Frontal cortex (tissue), 3 donors: ENCODE measurements at regions not wholly inside any gene's neighbourhood (a gene's known extent, or its start where the extent isn't known, plus 50 kb on each side); places are given as distances from the start of the nearest gene placed in this dataset.
A peak's percentile ranks its signal among the peaks of the same experiment; 100 is the strongest.

Experiments used
- DNase-seq, 2 donors: peaks; one replicate each; pipeline ENCODE4 v3.0.0; 2012; ENCODE audit warnings: low spot score in 2 of 2
- FAIRE-seq: peaks from 2 replicates; lab custom pipeline; 2012; peaks lifted over from hg19 to GRCh38; lab: Jason Lieb, UNC
- donor health status: control.
- donor health status: control.
- donor health status: control.

DNA sequence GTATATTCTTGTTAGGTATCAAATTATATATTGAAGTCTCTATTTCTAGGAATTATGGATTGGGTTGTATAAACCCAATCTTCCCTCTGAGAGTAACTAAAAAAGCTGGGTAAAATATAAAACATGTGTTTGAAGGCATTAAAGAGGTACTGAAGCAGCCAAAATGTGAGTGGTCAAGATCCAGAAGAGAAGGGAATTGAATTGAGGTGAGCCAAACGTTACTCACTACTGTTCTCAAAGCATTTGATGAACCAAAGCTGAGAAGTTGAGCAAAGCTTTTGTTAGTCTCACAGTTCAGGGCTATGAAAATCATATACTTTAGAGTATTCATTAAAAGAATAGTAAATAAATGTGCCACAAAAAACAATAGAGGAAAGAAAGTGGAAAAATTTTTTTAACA is 365.8 kb downstream of the BCKDHB start:
- DNase-seq (no peak), FAIRE-seq (no peak)

DNA sequence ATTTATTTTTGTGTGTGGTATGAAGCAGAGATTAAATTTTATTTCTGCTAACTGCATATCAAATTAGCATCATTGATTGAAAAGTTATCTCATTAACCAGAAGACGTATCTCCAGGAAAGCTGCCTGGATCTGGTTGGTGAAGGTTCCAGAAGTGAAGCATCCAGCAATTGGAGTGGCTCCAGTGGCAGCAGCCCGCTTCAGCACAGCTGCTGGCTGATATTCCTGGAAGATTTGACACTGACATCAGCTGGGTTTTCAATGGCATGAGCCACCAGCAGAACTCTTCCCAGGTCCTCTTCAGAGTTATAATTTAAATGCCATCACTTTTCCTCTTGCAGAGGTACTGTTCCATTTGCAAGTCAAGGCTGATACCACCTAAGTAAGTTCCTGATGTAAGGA is 363.5 kb downstream of the BCKDHB start:
- FAIRE-seq = no peak
- DNase-seq = no peak

DNA sequence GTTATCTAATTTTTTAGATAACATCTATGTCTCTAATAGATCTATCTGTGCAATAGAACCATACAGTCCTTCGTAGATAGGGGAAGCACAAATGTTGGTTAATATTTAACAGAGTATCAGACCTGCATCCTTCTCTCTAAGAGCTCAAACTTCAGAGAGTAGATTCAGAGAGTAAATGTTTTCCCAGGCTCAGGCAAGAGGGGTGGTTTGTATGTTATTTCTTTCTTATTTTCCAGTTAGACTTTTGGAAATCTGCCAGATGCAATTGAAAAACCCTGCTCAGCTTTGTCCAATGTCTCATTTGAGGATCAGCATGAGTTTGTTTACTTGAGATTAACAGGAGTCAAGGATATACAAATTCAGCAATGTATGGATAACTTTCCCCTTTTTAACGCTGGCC is 361.9 kb downstream of the BCKDHB start:
- no peak for DNase-seq
- FAIRE-seq = no peak

DNA sequence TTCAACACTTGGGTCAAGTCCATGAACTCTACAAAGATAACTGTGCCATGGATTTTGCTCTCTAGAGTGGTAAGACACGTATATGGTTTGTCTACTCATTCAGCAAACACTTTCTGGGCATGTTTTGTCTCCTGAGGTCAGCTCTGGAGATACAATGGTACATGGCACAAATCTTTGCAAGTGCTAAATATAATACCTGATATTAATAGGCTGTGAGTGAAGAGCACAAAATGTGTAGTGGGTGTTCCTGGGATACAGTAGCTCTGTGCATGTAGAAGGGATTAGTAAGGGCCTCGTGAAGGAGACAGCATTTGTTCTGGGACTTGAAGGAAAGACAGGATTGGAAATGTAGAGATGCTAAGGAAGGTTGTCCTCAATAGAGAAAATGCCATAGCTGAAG is 360.9 kb downstream of the BCKDHB start:
- DNase-seq = no peak
- no peak for FAIRE-seq

DNA sequence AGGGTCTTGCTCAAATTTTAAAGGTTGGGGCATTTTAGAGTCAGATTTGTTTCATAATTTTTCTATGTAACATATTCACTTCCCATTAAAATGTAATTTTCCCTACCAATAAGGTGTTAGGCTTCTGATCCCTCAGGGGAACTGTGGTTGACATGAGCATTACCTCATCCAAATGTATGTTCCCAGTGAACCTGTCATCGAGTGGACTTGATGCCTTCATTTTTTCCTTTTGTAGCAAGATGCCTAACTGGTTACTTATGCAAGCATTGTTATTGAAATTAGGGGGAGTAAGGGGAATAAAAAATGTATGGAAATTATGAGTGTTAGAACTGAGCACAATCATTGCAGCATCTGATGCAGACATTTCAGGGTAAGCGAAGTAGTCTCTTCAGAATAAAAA is 360.5 kb downstream of the BCKDHB start:
- FAIRE-seq (no peak), DNase-seq (no peak)

DNA sequence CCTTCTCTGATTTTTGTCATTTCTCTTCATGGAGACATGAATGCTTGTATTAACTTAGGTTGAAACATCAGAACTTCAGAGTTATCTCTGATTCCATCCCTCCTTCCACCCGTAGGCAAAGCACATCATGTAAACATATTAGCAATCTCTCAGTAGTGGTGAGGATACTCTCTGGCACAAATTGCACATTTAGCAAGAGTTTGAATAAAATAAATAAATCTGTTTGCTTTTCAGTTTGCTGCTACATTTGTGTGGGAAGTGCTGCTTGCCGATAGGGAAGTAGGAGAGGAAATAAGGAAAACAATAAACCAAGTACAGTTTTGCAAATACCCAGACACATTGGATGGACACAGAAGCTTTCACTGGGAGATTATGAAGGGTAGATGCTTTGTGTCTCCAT is 359.0 kb downstream of the BCKDHB start:
- DNase-seq = no peak
- no peak for FAIRE-seq

DNA sequence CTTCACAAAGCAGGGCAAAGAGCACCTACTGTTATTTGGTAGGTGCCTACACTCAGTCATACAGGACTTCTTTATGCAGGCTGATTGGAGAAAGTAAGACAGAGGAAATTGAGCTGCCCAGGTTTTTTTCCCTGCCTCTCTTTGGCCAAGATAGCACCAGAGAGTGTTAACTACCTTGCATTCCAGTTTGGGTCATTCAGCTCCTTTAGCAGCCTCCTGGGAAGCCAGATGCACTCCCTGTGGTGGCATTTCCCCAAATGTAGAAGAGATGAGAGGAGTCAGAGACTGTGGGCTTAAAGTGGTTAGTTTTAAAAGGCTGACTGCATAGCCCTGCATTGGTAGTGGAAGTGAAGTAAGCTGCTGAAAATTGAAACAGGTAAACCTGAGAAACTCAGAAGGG is 358.4 kb downstream of the BCKDHB start:
- FAIRE-seq (no peak), DNase-seq (no peak)

DNA sequence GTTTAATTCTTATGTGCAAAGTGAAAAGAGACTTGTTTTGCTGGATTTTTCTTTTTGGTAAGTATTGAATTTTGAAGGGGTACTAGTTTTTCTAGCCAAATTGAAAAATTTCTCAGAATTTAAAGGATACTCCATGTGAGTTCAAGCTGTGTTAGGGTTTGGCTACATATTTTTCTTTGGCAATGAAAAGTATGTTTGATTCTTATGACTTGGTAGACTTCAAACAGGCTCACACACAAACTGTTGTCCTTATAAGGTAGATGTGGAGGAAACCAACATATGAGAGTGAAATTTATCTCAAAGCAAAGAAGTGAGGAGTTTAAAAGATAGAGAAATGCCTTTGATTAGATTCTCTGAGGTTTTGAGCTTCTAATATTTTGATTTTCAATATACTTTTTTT is 356.7 kb downstream of the BCKDHB start:
- no peak for DNase-seq
- no peak for FAIRE-seq

DNA sequence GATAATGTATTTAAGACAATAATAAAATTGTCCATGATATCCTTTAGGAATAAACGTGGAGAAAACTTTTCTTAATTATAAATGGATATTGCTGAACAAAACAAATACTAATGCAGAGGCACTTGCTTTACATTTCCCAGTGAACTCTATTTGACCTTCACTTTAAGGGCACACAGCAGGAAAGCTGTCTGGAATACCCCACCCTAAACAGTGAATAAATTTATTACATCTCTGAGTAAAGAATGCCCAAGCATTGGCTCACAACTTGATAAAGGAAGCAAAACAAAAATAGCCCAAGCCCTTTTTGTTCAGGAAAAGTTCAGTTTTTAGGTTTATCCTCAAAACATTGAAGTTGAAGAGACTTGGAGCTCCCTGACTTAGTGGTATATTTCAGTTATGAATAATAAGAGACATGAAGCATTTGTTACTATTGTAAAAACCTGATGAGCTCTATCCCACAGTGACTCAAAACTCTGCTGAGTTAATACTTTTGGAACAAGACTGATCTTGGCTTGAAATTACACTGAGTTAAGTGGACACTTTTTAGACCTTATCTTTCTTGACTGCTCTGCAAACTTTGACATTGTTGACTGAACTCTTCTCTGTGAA is 353.9 kb downstream of the BCKDHB start:
- DNase-seq = no peak
- no peak for FAIRE-seq

DNA sequence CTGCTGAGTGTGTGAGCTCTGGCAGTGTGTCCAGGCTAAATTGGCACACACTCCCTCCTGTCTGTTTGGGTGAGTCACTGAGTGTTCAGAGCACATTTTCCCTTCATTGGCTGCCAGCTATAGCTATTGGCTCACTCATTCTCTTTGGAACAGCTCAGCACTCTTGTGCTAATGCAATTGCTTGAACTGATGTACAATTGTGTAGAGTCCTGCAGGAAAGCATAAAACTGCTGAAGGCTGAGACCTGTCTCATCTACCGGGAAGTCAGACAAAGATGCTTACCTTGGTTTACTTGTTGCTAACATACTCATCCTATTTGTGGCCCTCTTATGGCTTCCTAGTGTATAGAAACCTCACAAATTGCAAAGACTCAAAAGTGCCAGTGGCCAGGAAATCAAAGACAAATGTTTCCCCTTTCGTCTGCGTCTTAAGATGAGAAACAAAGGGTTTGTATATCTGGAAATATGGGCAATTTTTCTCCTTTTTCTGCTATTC is 351.0 kb downstream of the BCKDHB start:
- FAIRE-seq = no peak
- DNase-seq = peak in 1 of 2 donors; percentile 25

DNA sequence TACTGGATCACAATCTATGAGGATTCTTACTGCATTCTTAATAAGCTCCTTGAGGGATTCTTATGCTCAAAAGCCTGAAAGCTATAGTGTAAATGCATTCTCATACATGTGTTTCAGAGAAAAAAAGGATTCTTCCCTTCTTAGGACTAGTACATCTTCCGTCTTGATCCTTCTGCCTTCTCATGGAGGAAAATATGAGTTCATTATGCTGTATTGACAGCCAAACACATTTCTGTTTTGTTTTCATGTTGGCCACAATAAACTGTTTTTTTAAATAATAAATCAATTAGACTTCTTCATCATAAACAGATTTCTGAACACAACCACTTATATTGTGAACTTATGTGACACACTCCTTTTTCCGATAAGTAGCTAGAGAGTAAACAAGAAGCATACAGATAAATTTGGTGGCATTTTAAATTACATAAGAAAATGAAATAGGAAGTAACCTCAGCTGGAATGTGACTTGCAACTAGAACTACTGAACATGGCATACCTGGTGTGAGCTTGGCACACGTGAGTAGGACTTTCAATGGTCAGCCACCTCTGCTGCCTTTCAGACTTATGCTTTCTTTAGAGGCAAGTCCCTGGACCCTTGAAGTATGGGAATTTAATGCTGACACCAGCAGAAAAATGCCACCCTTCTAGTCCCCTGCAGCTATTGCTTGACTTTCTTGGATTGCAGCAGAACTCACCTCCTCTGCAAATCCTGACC is 350.4 kb downstream of the BCKDHB start:
- DNase-seq (no peak), FAIRE-seq (no peak)

DNA sequence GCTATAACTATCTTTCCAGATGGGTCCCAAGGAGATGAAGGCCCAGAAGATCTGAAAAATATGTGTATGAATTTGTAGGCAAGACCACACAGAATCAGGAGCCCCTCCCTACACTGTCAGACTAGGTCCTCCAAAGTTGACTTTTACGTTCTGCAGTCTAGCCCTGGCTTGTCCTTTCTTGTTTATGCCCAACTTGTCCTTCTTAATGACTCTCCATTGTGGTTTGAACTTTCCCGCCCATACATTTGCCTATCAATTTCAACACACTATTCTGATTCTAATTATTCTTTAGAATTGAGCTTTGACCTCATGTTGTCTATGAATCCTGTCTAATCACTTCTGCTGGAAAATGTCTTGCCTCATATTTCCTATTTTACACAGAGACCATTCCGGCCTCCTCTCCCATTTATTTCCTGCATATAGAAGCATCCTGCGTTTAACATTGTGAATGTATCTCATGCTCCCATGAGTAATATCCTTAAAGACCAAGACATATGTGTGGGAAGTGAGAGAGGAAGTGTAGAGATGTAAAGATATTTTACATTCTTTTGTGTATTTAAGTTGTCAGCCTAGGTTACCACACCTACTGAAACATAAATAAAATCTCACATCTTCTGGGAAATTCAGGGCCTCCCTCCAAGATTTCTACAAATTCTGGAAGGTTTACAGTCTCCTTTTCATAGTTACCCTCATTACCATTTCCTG is 348.3 kb downstream of the BCKDHB start:
- DNase-seq (no peak), FAIRE-seq (no peak)

DNA sequence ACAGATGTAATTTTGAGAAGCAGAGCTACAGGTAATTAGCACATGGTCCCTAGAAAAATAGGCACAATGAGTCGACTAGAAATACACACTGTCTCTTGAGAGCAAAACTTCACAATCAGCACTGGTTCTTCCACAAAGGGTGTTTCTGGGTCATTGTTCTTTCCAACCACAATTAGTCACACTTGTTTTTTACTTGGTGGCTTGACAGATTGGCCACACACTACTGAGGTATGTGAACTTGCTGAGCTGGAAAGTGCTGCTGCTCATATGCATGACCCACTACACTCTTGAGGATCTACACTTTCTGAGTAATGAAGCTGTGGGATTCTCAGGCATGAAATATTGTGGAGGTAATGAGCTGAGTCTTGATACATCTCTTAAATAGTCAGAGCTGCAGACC is 347.7 kb downstream of the BCKDHB start:
- FAIRE-seq = no peak

DNA sequence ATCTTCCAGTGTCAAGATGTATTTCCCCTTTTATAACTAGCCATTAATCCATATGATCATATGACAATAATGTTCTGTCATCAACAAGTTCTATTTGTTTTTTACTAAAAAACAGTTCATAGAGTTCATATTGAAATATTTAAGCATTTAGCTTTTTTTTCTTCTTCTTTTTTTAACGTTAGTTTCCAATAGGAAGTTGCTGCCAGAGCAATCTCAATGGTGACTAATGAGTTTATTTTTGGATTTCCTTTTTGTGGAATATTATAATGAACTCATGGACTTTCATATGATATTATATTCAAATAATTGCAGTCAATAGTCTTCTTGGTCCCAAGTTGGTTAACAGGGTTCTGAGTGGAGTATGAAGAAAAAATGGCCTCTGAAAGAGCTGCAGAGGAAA is 343.3 kb downstream of the BCKDHB start:
- no peak for FAIRE-seq
- no peak for DNase-seq

More for the DNA sequence above, 347.7 kb downstream of the BCKDHB start:
- DNase-seq = no peak

DNA sequence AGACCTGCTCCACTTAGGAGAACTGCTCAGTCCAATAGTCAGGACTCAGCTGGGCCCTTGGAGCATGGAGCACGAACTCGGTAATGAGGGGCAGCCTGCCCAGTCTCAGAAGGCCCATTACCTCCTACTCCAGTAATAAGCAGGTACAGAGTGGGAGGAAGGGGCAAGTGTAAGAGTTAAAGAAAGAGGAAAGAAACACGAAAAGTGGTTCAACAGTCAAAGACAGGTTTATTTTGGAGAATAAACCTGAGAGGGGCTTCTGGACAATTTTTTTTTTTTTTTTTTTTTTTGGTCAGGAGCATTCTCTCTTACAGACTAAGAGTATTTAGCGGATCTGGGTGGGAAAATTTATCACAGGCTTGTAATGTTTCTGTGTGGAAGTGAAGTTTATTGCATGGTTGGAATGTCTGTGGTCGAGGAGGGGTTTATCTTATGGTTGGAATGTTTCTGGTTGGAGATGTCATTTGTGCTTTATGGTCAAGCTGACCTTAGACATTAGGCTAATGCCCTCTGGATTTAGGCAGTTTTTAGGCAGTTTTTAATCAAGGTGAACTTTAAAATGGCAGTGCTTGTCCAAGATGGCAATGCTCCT is 340.1 kb downstream of the BCKDHB start:
- DNase-seq = no peak
- no peak for FAIRE-seq

DNA sequence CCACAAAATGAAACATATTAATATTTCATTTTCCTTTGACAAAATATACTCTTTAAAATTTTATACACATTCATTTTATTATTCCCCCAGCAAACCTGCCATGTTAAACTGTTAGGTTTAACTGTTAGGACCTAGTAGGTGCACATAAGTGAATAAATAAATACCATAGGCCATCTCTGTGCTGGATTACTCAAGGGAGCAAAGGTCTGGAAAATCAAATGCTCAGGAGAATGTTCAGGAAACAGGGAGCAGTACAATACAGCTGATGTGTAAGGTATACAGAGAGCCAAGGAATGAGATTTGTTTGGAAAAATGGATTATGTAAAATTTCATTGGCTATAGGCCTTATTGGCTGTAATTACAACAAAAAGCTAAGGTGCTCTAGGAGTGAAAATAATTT is 339.3 kb downstream of the BCKDHB start:
- no peak for FAIRE-seq
- no peak for DNase-seq

DNA sequence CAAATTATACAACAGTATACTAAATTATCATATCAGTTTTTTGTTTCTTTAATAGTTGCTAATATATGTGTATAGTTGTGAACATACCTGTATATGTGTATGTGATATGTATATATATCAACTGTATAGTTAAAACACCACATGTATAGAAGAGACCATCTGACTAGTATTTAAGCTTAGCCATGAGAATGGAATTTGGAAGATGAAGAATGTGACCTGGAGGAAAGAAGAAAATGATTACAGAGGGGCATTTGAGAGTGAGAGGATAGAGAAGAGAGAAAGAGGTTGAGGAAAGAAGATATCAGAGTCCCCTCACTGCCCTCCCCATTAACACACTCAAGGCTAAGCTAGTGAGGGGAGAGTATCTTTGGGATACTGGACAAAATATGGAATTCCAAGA is 335.9 kb downstream of the BCKDHB start:
- DNase-seq (no peak), FAIRE-seq (no peak)

DNA sequence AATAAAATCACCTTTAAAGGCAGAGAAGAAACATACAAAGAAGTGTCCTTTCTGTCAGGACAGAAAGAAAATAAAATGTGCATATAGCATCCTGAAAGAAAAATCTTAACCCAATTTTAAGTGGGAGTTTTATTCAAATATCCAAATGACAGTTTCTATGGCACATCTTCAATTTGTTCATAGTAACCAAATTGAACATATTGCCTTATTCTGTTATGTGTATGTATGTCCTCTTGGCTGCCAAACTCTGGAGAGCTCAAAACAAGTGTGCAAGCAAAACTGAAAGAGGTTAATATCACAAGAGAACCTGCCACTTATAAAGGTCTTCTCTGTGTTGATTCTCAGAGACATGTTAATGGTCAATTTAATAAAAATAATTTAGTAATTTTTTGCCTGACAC is 334.7 kb downstream of the BCKDHB start:
- no peak for DNase-seq

DNA sequence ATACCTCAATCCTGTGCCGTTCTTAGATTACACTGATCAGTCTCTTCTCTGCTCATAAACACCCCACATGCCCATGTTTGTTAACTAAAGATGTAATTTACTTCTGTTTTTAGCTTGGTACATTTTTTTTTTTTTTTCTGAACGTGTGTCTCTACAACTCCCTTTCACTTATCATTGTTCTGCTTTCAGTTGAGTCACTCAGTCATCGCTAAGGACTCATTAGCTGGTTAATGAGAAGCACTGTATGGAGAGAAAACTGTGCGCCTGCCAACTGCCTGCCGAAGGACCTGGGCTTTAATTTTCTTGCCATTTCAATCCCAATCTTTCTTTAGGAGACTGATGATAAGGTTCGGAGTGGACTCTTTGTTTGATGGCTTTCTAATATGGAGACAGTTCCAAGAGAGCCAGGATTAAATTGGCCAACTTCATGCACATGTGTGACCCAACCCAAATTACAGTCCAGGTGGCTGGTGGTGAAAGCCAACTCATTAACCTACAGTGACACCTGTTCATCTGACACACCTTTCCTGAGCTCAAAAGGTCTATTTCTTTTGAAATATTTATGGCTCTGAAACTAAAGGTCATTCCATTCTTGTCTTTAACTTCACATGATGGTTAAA is 334.1 kb downstream of the BCKDHB start:
- FAIRE-seq = no peak
- DNase-seq = no peak

More for the DNA sequence above, 334.7 kb downstream of the BCKDHB start:
- FAIRE-seq = no peak

DNA sequence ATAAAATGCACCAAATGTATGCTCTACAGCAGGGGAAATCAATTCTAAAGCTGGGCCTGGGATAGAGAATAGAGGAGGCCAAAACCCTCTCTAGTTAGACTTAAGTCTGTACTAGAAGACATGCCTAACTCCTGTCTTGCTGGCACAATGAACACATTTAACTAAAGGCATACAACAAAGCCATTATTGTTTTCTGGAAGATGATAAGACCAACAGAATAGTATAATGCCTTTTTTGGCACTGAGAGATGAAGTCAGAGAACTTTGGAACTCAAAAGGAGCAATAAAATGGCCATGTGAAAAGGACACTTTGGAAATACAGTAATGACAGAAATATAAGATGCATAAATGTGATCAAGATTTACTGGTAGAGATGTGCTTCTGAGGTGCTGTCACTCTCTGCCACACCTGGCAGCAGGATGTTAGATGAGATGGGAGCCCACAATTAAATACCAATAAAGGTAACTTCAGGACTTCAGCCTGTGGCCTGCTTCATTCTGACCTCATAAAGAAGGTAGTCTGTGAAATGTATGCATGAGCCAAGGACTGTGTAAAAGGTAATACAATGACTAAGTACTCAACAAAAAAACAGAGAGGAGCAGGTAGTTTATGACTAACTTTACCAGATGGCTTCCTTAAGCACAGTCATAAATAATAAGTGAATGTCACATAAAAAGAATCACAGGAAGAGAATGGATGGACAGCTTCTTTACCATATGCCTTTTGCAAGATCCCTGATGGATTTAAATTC is 333.4 kb downstream of the BCKDHB start:
- DNase-seq (no peak), FAIRE-seq (no peak)
